ENCODE measurements at regions not wholly inside any gene's neighbourhood (a gene's known extent, or its start where the extent isn't known, plus 50 kb on each side); places are given as distances from the start of the nearest gene placed in this dataset.

- TF ChIP-seq CTCF (IDR thresholded peaks at IDR 0.05) (no peak), POLR2A (IDR thresholded peaks at IDR 0.05) (no peak)
These were observed 626.8 kb upstream of the GNPDA2 start for GRCh38 chr4:45353161-45353560.
